ENCODE measurements at regions not wholly inside any gene's neighbourhood (a gene's known extent, or its start where the extent isn't known, plus 50 kb on each side); places are given as distances from the start of the nearest gene placed in this dataset.

GRCh38 chr16:55390630-55391237 lies 66.7 kb downstream of the IRX6 start:
- no peak for DNase-seq (ENCODE audit: low read depth)
- no peak for TF ChIP-seq CTCF (conservative IDR thresholded peaks at IDR 0.05; ENCODE audit: low read depth, low read length)
- H3K4me3 ChIP-seq (ENCODE audit: low read depth, low read length), result no peak overlapping the region

GRCh38 chr16:55391760-55392375 lies 67.9 kb downstream of the IRX6 start:
- TF ChIP-seq CTCF (conservative IDR thresholded peaks at IDR 0.05; ENCODE audit: low read depth, low read length), result no peak
- DNase-seq (ENCODE audit: low read depth), result no peak

GRCh38 chr16:55392701-55393100 lies 68.7 kb downstream of the IRX6 start:
- no peak for TF ChIP-seq CTCF (conservative IDR thresholded peaks at IDR 0.05; ENCODE audit: low read depth, low read length)
- no peak overlapping the region for H3K4me3 ChIP-seq (ENCODE audit: low read depth, low read length)
- DNase-seq (ENCODE audit: low read depth), result no peak

More at GRCh38 chr16:55391760-55392375, 67.9 kb downstream of the IRX6 start:
- no peak overlapping the region for H3K4me3 ChIP-seq (ENCODE audit: low read depth, low read length)

- TF ChIP-seq CTCF (conservative IDR thresholded peaks at IDR 0.05; ENCODE audit: low read depth, low read length), result no peak
- H3K4me3 ChIP-seq (ENCODE audit: low read depth, low read length), result no peak overlapping the region
- no peak for DNase-seq (ENCODE audit: low read depth)
These were observed 70.0 kb downstream of the IRX6 start for GRCh38 chr16:55393991-55394390.

- TF ChIP-seq CTCF (conservative IDR thresholded peaks at IDR 0.05; ENCODE audit: low read depth, low read length), result no peak
- H3K4me3 ChIP-seq (ENCODE audit: low read depth, low read length), result no peak overlapping the region
- DNase-seq (ENCODE audit: low read depth), result no peak
These were observed 74.8 kb downstream of the IRX6 start for GRCh38 chr16:55398762-55399161.

GRCh38 chr16:55399911-55400310 lies 75.9 kb downstream of the IRX6 start:
- H3K4me3 ChIP-seq (ENCODE audit: low read depth, low read length), result no peak overlapping the region
- no peak for TF ChIP-seq CTCF (conservative IDR thresholded peaks at IDR 0.05; ENCODE audit: low read depth, low read length)
- DNase-seq (ENCODE audit: low read depth), result no peak

GRCh38 chr16:55401046-55401445 lies 77.0 kb downstream of the IRX6 start:
- no peak for DNase-seq (ENCODE audit: low read depth)
- no peak overlapping the region for H3K4me3 ChIP-seq (ENCODE audit: low read depth, low read length)
- TF ChIP-seq CTCF (conservative IDR thresholded peaks at IDR 0.05; ENCODE audit: low read depth, low read length), result no peak
